HEK293 (cell line): ENCODE measurements at regions not wholly inside any gene's neighbourhood (a gene's known extent, or its start where the extent isn't known, plus 50 kb on each side); places are given as distances from the start of the nearest gene placed in this dataset.

ENCODE experiments used
- CTCF ChIA-PET: fragments of 350-600 bp; formaldehyde crosslinking; extraction: SDS; loops from one replicate; lab custom pipeline; 2021; ENCODE audit warnings: antibody characterized with exemption; lab: Yijun Ruan, JAX
- POLR2A ChIA-PET: fragments of 300-600 bp; formaldehyde crosslinking; extraction: SDS; loops from one replicate; lab custom pipeline; 2020; ENCODE audit warnings: antibody characterized with exemption, inconsistent platforms; lab: Yijun Ruan, JAX
- H3K27ac ChIP-seq: fragments of 200-500 bp; sonication (Bioruptor generic); 2 replicates; pipeline ENCODE4 v1.5.1; 2014; ENCODE audit warnings: low read depth, low read length, control low read depth, inconsistent platforms; ENCODE audit errors: extremely low read depth
- H3K36me3 ChIP-seq, 2 experiments: fragments of 200-500 bp in 1 of 2; sonication (Bioruptor generic) in 1 of 2; 1 replicate in 1 of 2; 2 replicates in 1 of 2; pipeline ENCODE4 v1.5.1; 2014 to 2017; ENCODE audit warnings: inconsistent platforms in 2 of 2, low read length in 2 of 2; ENCODE audit not compliant: control insufficient read depth in 2 of 2, insufficient read depth in 1 of 2
- H3K4me1 ChIP-seq: fragments of 200-500 bp; sonication (Bioruptor generic); 2 replicates; pipeline ENCODE4 v1.5.1; 2014; ENCODE audit warnings: mild to moderate bottlenecking, low read length, inconsistent platforms; ENCODE audit not compliant: control insufficient read depth, insufficient read depth
- H3K4me3 ChIP-seq: 2 replicates; pipeline ENCODE4 v1.5.1; 2011; ENCODE audit warnings: low read depth, mild to moderate bottlenecking, control low read depth, low read length, moderate library complexity
- H3K9me3 ChIP-seq: fragments of 200-500 bp; sonication (Bioruptor generic); 2 replicates; pipeline ENCODE4 v1.5.1; 2014; ENCODE audit warnings: low read depth, low read length, inconsistent platforms; ENCODE audit not compliant: control insufficient read depth, insufficient read depth
- GLIS2 ChIP-seq: fragments of 450-650 bp; formaldehyde crosslinking; IDR thresholded peaks from 2 replicates; pipeline ENCODE4 v1.5.1; 2016; ENCODE audit warnings: missing biosample characterization, missing genetic modification characterization
- KLF9 ChIP-seq: fragments of 450-650 bp; formaldehyde crosslinking; IDR thresholded peaks from 2 replicates; pipeline ENCODE4 v1.5.1; 2016; ENCODE audit warnings: missing biosample characterization, missing genetic modification characterization, low read depth
- PRDM2 ChIP-seq: fragments of 450-650 bp; formaldehyde crosslinking; IDR thresholded peaks from 2 replicates; pipeline ENCODE4 v1.5.1; 2016; ENCODE audit warnings: missing biosample characterization, missing genetic modification characterization, borderline replicate concordance
- SP7 ChIP-seq: fragments of 450-650 bp; formaldehyde crosslinking; IDR thresholded peaks from 2 replicates; pipeline ENCODE4 v1.5.1; 2016; ENCODE audit warnings: missing biosample characterization, missing genetic modification characterization
- ZBTB1 ChIP-seq: fragments of 450-650 bp; formaldehyde crosslinking; IDR thresholded peaks from 2 replicates; pipeline ENCODE4 v1.5.1; 2016; ENCODE audit warnings: missing biosample characterization, missing genetic modification characterization
- ZBTB8A ChIP-seq: fragments of 450-650 bp; formaldehyde crosslinking; IDR thresholded peaks from 2 replicates; pipeline ENCODE4 v1.5.1; 2016; ENCODE audit warnings: missing biosample characterization, missing genetic modification characterization
- ZEB2 ChIP-seq: fragments of 450-650 bp; formaldehyde crosslinking; IDR thresholded peaks from 2 replicates; pipeline ENCODE4 v1.5.1; 2016; ENCODE audit warnings: missing biosample characterization, missing genetic modification characterization
- ZNF521 ChIP-seq: fragments of 450-650 bp; formaldehyde crosslinking; IDR thresholded peaks from 2 replicates; pipeline ENCODE4 v1.5.1; 2017; ENCODE audit warnings: missing biosample characterization, mild to moderate bottlenecking, missing genetic modification characterization
- ZNF560 ChIP-seq: fragments of 450-650 bp; formaldehyde crosslinking; IDR thresholded peaks from 2 replicates; pipeline ENCODE4 v1.5.1; 2017; ENCODE audit warnings: missing biosample characterization, missing genetic modification characterization, borderline replicate concordance
- ZNF600 ChIP-seq: fragments of 450-650 bp; formaldehyde crosslinking; IDR thresholded peaks from 2 replicates; pipeline ENCODE4 v1.5.1; 2016; ENCODE audit warnings: missing biosample characterization, missing genetic modification characterization
- ZNF645 ChIP-seq: fragments of 450-650 bp; formaldehyde crosslinking; IDR thresholded peaks from 2 replicates; pipeline ENCODE4; 2016; ENCODE audit warnings: missing biosample characterization, missing genetic modification characterization
- TF ChIP-seq, protein P1 (sequence below): fragments of 450-650 bp; formaldehyde crosslinking; IDR thresholded peaks from 2 replicates; pipeline ENCODE4 v1.5.1; 2017; ENCODE audit warnings: missing biosample characterization, missing genetic modification characterization

DNA sequence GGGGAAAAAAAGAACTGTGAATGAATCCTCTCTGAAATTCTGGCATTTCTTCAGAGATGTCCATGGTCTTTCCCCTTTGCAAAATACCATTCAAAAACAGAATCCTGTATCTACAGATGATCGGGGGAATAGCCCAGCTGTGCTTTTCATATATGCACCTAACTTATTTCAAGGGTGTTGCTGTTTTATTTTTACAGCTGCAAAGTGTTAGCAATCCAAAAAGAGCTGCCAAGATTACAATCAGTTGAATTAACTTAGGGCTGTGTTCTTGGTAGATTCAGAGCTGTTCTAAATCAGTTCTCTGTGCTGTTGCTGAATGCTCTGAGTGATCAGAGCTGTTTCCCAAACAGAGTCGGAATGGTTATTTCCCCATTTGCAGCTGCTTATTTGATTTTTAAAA lies 175.7 kb upstream of the SEMA6D start (continued):
- TF ChIP-seq, protein P1, sequence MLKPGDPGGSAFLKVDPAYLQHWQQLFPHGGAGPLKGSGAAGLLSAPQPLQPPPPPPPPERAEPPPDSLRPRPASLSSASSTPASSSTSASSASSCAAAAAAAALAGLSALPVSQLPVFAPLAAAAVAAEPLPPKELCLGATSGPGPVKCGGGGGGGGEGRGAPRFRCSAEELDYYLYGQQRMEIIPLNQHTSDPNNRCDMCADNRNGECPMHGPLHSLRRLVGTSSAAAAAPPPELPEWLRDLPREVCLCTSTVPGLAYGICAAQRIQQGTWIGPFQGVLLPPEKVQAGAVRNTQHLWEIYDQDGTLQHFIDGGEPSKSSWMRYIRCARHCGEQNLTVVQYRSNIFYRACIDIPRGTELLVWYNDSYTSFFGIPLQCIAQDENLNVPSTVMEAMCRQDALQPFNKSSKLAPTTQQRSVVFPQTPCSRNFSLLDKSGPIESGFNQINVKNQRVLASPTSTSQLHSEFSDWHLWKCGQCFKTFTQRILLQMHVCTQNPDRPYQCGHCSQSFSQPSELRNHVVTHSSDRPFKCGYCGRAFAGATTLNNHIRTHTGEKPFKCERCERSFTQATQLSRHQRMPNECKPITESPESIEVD (tag by site-specific recombination), result no peak
- no peak for TF ChIP-seq ZNF645 (tag by site-specific recombination)
- TF ChIP-seq ZNF600 (tag by site-specific recombination), result no peak
- TF ChIP-seq KLF9, result no peak
- no peak for TF ChIP-seq ZBTB1 (tag by site-specific recombination)
- TF ChIP-seq ZEB2 (tag by site-specific recombination), result no peak
- TF ChIP-seq GLIS2 (tag by site-specific recombination), result no peak

DNA sequence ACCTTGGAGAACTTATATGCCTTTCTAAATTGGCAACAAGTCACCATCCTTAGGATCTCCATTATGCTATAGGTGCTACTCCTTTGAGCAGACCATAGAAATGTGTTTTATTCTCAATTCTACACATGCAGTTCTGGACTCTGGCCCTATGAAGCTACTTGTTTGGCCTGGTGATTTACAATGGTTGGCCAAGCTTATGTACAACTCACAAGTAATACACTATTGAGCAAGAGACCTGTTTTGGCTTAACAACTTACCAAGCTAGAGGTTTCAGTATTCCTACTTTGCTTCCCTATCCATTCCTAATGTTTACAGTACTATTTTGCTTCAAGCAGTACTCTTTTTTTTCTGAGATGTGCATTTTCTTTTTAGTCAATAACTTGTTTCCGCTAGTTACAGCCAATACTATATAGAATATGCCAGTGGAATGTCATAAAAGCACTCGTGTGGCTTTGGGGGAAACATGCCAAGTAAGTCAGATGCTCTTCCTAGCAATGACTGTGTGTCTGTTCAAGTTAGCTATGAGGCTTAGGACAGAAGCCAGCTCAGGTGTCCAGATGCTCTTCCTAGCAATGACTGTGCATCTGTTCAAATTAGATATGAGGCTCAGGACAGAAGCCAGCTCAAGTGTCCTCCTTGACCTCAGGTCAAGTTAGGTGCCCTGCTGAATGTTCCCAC lies 174.9 kb upstream of the SEMA6D start:
- no peak overlapping the region for H3K27ac ChIP-seq
- no peaks in the 10 kb centered on the region for H3K4me1 ChIP-seq
- H3K9me3 ChIP-seq, result no peaks in the 10 kb centered on the region
- H3K4me3 ChIP-seq, result no peak overlapping the region
- CTCF ChIA-PET, result no interaction called here
- TF ChIP-seq, protein P1 (tag by site-specific recombination), result no peak
- H3K36me3 ChIP-seq, result no peaks in the 10 kb centered on the region
- POLR2A ChIA-PET, result no interaction called here

DNA sequence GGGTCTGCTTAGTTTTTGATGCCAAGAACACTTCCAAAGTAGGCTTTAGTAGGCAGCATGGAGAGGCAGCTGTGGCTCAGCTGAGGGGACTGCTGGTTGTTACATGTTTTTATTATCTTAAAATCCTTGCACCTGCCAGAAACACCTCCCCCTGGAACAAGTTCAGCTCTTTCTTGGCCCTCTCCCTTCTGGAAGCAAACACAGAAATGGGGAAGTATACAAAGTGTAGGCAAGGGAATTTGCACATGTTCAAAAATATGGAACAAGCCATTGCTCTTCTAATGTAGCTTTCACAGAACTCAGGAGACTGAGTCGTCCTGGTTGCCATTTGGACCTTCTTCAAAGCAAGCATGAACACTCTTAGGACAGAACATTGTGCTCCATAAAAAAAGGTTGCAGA lies 169.1 kb upstream of the SEMA6D start:
- POLR2A ChIA-PET, result no interaction called here

GRCh38 chr15:47548986-47549385 lies 168.3 kb upstream of the SEMA6D start:
- ChIA-PET POLR2A (no interaction called here), CTCF (no interaction called here)
- TF ChIP-seq PRDM2 (tag by site-specific recombination), result no peak
- TF ChIP-seq SP7 (tag by site-specific recombination), result no peak
- no peaks in the 10 kb centered on the region for H3K36me3 ChIP-seq
- H3K27ac ChIP-seq, result no peak overlapping the region
- H3K9me3 ChIP-seq, result no peaks in the 10 kb centered on the region
- H3K4me3 ChIP-seq, result no peak overlapping the region
- no peaks in the 10 kb centered on the region for H3K4me1 ChIP-seq

More for the DNA sequence above, 169.1 kb upstream of the SEMA6D start:
- no peak overlapping the region for H3K27ac ChIP-seq
- no peaks in the 10 kb centered on the region for H3K4me1 ChIP-seq
- H3K4me3 ChIP-seq, result no peak overlapping the region
- TF ChIP-seq ZNF521 (tag by site-specific recombination) (no peak), ZNF560 (tag by site-specific recombination) (no peak), ZBTB8A (tag by site-specific recombination) (no peak)
- TF ChIP-seq, all 188 proteins: peak for 0
- Histone ChIP-seq H3K9me3 (no peaks in the 10 kb centered on the region), H3K36me3 (no peaks in the 10 kb centered on the region)
- CTCF ChIA-PET, result no interaction called here
